ENCODE measurements at regions not wholly inside any gene's neighbourhood (a gene's known extent, or its start where the extent isn't known, plus 50 kb on each side); places are given as distances from the start of the nearest gene placed in this dataset.

DNA sequence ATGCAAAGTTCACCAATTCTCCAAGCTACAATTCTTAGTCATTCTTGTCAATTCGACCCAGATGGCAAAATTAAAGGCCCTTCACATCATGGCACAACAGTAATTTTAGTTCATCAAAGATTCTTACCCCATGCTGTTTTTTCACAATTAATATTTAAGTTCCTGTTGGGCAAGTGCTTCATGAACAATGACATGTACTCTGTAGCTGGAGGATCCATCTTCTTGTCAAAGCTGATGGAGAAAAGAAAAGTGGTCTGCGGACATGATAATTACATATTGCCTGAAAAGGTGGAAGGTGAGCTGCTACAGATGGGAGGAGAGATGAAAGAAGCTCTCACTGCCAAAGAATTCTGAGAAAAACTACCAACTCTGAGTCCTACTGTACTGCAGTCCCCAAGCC lies 1370.3 kb upstream of the SLC10A2 start:
- DNase-seq, result no peak

- no peak for DNase-seq
Observed at GRCh38 chr13:104431895-104432294, 1365.7 kb upstream of the SLC10A2 start.

GRCh38 chr13:104426435-104426834 lies 1360.2 kb upstream of the SLC10A2 start:
- DNase-seq, result no peak

DNA sequence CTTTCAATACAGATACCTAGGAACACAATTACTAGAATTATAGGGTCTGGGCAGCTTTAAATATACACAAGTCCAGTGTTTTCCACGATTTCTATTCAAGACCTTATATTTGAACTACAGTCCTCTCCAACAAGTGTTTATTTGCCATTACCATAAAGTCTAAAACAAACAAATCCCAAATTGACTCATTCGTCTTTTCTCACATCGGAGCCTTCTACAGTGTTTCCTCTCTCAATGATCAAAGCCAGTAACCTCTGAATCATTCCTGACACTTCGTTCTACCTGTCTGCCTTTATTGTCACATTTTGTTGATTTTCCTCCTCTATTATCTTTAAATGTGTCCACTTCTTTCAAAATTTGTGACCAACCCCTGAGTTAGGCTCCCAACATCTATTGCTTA lies 1356.5 kb upstream of the SLC10A2 start:
- DNase-seq, result no peak

DNA sequence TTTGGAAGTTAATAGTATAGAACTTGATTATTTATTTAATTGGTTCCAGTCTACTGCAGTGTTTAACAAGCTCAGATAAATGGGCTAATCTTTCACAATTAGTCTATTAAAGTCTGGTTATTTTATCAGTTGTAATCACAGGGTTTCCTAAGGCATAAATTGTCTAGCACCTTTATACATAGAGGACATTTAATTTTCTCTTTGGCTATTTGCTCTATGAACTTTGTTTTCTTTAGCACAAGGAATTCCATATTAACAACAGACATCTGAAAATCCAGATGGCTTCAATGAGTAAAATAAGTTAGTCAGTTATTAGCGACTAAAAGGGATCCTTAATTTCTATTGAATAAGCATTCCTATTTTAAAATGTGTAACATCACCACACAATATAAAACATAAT lies 1350.8 kb upstream of the SLC10A2 start:
- DNase-seq, result no peak

- no peak for DNase-seq
Observed at GRCh38 chr13:104414771-104415170, 1348.6 kb upstream of the SLC10A2 start.

DNA sequence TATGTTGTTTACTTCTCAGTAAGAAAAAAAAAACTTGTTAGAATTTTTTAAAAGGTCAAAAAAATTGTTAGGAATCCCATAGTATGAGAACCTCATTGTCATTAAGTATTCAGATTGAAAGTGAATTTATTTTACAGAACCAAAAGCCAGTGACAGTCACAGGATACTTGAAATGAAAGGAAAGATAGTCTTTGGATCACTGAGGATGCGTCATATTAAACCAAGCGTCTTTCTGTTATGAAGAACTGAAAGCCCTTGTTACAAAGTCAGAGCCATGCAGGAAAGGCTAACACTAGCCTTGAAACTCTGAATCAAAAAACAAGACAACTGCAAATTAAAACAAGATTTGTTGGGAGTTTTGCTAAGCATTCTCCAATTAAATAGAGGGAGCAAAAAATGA lies 1348.0 kb upstream of the SLC10A2 start:
- DNase-seq, result no peak

DNA sequence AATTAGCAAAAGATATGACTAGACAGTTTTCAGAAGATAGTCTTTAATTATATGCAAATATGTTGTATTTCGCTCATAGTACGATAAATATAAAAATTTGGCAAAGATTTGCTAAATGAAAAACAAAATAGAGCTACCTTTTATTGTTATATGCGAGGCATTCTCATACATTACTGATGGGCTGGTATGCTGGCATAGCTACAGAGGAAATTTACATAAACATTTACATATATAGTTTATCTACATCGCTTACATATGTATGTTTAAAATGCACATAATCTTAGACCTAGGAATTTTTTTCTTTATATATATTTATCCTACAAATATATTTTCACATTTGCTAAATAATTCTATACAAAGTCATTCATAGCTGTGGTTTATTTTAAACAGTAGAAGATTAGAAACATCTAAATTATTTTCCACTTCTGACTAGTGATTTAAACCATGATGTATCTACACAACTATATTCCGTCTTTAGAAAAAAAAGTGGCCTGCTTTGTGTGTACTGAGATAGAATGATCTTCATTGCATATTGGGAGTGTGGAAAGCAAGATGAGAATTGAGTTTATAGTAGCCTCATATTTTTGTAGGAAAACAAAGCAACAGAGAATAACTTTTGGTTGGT lies 1345.0 kb upstream of the SLC10A2 start:
- DNase-seq, result no peak

DNA sequence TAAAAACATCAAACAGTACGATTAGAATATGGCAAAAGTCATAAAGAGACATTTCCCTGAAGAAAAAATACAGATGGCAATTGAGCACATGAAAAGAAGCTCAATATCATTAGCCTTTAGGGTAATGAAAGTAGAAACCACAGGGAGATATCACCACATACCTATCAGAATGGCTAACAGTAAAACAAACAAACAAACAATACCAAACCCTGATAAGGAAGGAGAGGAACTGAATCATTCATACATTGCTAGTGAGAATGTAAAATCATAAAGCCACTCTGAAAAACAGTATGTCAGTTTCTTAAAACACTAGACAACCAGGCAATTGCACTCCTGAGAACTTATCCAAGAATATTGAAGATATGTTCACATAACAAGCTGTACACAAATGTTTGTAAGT lies 1342.5 kb upstream of the SLC10A2 start:
- DNase-seq, result no peak

DNA sequence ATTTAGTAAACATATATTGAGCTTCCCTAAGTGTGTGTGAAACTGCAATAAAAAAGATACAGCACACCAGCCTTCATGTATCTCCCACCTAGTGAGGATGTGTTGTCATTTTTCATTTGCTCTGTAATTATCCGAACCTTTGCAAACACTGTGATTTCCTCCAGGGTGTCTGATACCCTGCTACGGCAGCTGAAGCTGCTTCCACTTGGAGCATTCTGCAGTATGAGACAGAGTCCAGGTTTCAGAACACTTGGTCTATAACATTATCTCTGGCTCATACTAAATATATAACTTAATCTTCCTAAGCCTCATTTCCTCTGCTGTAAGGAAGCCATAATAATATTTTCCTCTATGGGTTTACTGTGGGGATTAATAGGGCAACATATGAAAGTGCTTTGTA lies 1338.1 kb upstream of the SLC10A2 start:
- no peak for DNase-seq

- no peak for DNase-seq
Observed at GRCh38 chr13:104389691-104390090, 1323.5 kb upstream of the SLC10A2 start.

GRCh38 chr13:104387510-104387909 lies 1321.3 kb upstream of the SLC10A2 start:
- DNase-seq, result no peak

DNA sequence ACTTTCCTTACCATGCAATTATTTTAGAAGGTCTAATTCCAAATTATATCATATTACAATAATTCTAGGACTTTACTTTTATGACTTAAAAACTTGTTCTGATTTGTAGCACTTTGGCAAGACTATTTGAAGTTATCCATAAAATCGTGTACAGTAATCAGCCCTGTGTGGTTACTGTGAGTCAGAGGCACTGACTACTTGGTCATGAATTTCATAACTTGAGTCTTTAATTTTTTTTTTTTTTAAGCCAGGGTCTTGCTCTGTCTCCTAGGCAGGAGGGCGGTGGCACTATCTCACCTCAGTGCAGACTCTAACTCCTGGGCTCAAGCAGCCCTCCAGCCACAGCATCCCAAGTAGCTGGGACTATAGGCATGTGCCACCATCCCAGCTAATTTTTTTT lies 1319.2 kb upstream of the SLC10A2 start:
- DNase-seq, result no peak

GRCh38 chr13:104382951-104383350 lies 1316.7 kb upstream of the SLC10A2 start:
- no peak for DNase-seq

DNA sequence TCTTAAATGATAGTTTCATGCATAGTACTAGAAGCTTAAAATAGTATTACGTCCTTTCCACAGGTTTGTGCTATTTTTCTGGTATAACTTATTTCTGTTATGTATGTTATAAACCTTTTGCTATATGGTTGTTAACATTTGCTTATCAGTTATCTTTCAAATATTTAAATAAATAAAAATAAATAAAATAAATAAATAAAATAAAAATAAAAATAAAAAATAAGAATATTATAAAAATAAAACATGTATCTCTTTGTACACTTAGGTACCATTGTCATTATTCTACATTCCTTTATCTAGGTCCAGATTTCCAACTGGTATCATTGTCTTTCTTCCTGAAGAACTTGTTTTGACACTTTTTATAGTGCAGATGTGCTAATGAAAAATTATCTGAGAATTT lies 1310.4 kb upstream of the SLC10A2 start:
- no peak for DNase-seq

GRCh38 chr13:104375614-104376013 lies 1309.4 kb upstream of the SLC10A2 start:
- no peak for DNase-seq

DNA sequence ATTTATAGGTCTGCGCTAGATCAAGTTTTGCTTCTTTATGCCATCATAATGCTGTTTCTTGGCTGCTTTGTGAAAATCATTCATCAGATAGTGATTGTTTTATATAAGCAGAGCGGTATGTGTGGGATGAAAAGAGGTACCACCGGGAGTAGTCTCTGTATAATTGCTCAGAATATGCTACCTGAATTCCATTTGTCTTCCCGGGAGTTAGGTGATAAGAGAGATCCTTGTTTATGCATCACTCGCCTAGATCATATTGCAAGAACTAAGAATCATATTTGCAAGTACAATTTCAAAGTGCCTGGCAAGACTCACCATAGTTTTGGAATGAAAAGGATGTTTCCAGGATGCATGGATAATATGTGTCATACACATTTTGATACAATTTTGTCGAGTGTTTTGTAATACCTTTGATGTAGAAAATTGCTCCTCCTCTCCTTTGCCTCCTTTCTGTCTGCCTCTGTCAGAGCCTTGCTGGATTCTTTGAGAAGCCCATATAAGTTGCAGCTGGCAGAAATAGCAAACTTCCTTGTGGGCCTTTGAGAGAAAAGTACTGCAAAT lies 1306.0 kb upstream of the SLC10A2 start:
- no peak for DNase-seq

DNA sequence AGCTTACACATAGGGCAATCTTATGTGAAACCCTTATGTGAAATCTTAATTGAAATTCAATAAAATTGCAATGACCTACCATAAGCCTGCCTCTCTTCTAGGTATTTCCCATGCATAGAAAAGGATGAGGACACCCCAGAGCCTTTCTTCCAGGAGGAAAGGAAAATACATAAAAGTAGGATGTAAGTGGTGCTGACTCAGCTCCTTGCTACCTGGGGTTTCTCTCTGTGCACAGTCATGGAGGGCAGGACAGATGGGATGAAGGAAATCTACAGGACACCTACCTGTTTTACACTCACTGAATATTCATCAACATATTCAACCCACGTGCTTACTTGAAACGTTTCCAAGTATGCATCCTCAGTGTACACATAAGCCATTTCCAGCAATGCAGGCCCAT lies 1299.2 kb upstream of the SLC10A2 start:
- DNase-seq, result no peak

DNA sequence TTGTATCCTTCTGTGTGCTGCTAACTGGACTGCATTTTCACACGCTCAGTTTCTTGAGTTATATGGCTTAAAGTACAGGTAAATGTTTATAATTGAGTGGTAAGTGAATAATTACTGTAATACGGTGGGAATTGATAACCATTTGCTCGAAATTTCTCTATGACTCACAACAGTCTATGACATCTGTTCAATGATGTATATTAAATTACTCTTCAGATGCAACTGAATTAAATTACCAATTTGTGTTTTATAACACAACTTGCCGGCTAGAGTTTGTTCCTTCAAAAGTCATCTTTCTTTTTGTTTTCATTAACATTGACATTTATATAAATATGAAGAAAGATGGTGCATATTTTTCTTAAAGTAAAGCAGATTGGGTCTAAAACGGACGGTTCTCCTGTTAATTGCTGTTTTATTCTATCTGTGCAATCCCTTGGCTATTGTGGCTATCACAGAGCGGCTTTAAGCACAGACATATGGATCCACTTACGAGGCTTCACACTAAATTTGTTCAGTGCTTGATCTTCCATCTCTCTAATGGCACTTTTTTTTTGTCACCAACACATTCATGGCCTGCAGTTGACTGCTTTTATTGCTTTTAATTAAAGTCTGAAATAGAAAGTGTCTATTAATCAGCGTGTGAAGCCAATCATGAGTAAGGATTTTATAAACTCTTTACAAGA lies 1291.6 kb upstream of the SLC10A2 start:
- no peak for DNase-seq

- no peak for DNase-seq
Observed at GRCh38 chr13:104357174-104357573, 1291.0 kb upstream of the SLC10A2 start.

DNA sequence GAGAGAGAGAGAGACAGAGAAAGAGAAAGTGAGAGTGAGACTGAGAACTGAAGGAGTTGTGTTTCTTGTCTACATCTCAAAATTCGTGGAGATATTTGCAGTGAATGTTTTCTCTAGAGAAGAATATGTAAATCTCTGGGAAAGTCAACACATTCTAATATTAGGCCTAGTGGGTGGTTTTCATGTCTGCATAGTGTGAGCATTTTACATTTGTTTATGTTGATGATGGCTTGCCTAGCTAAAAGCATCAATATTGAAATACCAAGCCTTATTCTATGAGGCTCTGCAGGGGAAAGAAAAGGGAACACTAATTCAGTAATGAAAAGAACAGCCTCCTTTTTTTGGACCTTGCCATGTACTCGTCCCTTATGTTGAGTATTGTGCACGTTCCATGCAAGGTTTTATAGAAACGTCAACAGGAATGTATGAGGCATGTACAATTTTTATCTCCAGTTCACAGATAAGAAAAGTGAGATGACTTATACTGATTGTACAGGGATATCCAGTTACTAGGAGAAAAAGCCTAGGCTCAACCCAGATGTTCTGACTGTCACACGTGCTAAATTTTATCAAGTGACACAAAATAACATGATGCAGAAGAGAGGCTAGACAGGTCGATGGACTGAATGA lies 1288.9 kb upstream of the SLC10A2 start:
- no peak for DNase-seq

- no peak for DNase-seq
Observed at GRCh38 chr13:104327211-104327610, 1261.0 kb upstream of the SLC10A2 start.

DNA sequence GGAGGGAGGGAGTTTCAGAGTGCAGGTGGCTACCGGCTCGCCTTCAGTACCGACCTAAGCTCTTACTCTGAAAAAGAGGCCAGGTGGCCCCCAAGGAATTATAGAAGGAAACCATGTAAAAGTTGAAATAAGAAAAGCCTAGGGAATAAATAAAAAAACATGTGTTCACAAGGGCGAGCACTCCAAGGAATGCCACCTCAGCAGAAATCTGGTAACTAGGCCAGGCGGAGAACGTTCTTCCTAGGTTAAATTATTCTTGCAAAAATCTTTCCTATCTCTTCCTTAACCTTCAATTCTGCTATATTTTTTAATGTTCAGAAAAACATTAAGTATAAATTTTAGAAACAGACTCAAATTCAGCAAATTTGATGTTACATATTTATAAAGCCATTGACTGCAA lies 1260.3 kb upstream of the SLC10A2 start:
- no peak for DNase-seq

DNA sequence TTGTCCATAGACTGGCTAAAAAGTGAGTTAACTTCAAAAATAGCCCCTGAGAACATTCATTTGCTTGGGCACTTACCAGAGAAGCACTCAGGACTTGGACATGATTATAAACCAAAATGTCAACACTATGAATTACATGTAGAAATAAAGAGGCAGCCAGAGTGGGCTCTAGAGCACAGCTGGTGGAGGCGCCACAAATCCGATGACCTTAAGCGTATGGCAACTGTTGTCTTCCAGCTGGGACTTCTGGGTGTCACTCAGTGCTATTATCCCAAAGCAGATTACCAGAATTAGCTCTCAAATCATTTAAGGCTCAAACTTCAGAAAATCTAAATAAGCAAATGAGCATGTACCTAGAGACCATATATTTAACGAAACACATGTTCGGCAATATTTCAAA lies 1255.5 kb upstream of the SLC10A2 start:
- no peak for DNase-seq
